ENCODE measurements at regions not wholly inside any gene's neighbourhood (a gene's known extent, or its start where the extent isn't known, plus 50 kb on each side); places are given as distances from the start of the nearest gene placed in this dataset.

DNA sequence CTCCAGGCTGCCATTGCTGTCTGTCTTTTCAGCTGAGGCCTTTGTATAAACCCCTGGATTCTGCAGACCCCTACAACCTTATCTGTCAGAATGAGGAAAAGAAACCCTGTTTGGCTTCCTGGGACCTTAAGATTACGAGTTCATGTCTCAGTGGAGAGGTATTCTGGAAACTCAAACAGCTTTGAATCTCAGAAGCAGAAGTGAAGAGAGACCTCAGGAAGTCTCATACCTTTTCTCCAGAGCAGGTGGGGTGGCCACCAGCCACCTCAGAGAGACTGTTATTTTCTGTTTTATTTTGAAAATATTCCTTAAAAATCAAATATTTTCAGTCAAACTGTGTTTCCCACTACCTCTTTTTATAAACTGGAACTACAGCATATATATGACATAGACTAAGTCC is 457.5 kb downstream of the TMEM232 start:
- TF ChIP-seq, protein P1, sequence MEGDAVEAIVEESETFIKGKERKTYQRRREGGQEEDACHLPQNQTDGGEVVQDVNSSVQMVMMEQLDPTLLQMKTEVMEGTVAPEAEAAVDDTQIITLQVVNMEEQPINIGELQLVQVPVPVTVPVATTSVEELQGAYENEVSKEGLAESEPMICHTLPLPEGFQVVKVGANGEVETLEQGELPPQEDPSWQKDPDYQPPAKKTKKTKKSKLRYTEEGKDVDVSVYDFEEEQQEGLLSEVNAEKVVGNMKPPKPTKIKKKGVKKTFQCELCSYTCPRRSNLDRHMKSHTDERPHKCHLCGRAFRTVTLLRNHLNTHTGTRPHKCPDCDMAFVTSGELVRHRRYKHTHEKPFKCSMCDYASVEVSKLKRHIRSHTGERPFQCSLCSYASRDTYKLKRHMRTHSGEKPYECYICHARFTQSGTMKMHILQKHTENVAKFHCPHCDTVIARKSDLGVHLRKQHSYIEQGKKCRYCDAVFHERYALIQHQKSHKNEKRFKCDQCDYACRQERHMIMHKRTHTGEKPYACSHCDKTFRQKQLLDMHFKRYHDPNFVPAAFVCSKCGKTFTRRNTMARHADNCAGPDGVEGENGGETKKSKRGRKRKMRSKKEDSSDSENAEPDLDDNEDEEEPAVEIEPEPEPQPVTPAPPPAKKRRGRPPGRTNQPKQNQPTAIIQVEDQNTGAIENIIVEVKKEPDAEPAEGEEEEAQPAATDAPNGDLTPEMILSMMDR (IDR thresholded peaks at IDR 0.05): no peak
- no peak for TF ChIP-seq POLR2A (IDR thresholded peaks at IDR 0.05)

Data from testis (tissue), 2 donors.